ENCODE measurements at regions not wholly inside any gene's neighbourhood (a gene's known extent, or its start where the extent isn't known, plus 50 kb on each side); places are given as distances from the start of the nearest gene placed in this dataset.

DNA sequence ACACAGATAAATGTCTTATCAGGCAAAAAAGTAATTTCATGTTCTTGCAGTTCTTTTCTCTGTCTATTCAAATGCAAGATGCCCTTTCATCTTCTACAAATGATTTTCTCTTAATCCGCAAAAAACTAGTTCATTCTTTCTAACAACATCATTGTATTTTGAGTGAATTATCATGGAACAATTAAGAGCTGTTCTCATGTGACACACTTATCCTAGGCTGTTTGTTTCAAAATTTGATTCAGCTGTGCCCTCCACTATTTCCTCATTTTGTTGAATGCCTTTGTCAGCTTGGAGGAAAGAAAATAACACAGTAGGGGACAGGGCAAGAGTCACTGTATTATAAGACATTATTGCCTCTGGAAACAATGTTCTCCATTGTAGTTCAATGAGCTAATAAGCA is 396.9 kb downstream of the KCTD12 start:
- H3K9me3 ChIP-seq, result no peaks in the 10 kb centered on the region
- H3K27ac ChIP-seq, result no peak overlapping the region
- intact Hi-C loops (cut with DNase I), result no loop called here
- TF ChIP-seq, protein P1, sequence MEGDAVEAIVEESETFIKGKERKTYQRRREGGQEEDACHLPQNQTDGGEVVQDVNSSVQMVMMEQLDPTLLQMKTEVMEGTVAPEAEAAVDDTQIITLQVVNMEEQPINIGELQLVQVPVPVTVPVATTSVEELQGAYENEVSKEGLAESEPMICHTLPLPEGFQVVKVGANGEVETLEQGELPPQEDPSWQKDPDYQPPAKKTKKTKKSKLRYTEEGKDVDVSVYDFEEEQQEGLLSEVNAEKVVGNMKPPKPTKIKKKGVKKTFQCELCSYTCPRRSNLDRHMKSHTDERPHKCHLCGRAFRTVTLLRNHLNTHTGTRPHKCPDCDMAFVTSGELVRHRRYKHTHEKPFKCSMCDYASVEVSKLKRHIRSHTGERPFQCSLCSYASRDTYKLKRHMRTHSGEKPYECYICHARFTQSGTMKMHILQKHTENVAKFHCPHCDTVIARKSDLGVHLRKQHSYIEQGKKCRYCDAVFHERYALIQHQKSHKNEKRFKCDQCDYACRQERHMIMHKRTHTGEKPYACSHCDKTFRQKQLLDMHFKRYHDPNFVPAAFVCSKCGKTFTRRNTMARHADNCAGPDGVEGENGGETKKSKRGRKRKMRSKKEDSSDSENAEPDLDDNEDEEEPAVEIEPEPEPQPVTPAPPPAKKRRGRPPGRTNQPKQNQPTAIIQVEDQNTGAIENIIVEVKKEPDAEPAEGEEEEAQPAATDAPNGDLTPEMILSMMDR (IDR thresholded peaks at IDR 0.05), result no peak
- no peaks in the 10 kb centered on the region for H3K4me1 ChIP-seq
- ATAC-seq, result no peak
- no peaks in the 10 kb centered on the region for H3K27me3 ChIP-seq
- DNase-seq, result no peak
- H3K4me3 ChIP-seq, result no peak overlapping the region
- H3K36me3 ChIP-seq, result no peaks in the 10 kb centered on the region

DNA sequence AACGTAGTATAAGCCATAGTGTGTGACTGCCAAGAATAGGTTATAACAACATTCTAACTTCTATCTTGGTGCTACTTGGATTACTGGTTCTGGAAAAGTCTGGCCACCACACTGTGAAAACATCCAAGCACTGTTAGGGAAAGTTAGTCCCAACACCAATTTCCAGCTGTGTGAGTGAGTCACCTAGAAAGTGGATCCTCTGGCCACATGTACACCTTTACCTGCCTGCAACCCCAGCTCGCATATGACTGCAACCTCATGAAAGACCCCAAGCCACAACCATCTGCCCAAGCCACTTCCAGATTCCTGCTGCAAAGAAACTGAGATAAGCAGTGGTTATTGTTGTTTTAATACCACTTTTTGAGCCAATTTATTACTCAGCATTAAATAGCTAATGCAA is 404.5 kb downstream of the KCTD12 start:
- TF ChIP-seq, protein P1 (IDR thresholded peaks at IDR 0.05), result no peak
- peaks cover 5% of the 10 kb centered on the region for H3K9me3 ChIP-seq
- H3K36me3 ChIP-seq, result no peaks in the 10 kb centered on the region
- no peak for ATAC-seq
- H3K27me3 ChIP-seq, result no peaks in the 10 kb centered on the region
- DNase-seq, result no peak
- H3K4me1 ChIP-seq, result no peaks in the 10 kb centered on the region
- intact Hi-C loops (cut with DNase I), result no loop called here
- no peak overlapping the region for H3K4me3 ChIP-seq
- no peak overlapping the region for H3K27ac ChIP-seq

DNA sequence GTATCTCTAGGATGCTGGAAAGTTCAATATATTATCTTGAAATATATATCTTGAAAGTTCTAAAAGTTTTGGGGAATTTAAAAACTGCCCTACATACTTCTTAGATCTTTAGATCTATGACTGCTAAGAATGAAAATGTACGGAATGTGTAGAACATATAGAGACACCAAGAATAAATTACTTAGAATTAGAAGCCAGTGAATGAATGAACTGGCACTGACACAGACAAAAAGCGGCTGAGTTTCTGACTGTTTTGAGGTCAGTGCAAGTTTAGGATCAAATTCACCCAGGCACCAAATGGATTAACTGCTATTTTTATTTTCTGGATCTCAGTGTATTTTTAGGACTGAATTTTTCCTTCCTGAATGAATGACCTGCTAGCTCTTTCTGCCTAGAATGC is 411.2 kb downstream of the KCTD12 start:
- H3K27ac ChIP-seq, result no peak overlapping the region
- peaks cover 5% of the 10 kb centered on the region for H3K9me3 ChIP-seq
- DNase-seq (no peak), ATAC-seq (no peak)
- no peaks in the 10 kb centered on the region for H3K36me3 ChIP-seq
- no peak overlapping the region for H3K4me3 ChIP-seq
- intact Hi-C loops (cut with DNase I), result loop anchor here (10.0 kb wide), 1 partner anchor 600 kb away; no protein-coding TSS in a partner anchor
- TF ChIP-seq, protein P1 (IDR thresholded peaks at IDR 0.05), result no peak
- H3K27me3 ChIP-seq, result no peaks in the 10 kb centered on the region
- no peaks in the 10 kb centered on the region for H3K4me1 ChIP-seq

DNA sequence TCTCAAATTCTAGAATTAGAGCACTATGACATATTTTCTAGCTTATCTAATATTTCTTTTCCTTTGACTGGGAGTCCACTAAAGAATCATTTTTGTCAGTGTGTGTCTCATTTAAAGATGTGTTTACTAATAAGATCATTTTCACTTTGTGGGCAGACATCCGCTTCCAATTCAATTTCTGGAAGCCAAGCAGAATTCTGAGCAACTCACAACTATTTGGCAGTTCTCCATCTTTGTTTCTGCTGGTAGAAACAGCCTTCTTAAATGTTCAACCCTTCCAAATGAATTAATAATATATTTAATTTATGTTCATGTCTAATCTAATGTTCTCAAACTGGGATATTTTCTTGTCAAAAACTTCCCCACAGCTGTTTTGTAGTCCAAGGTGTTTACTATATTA is 411.8 kb downstream of the KCTD12 start:
- Histone ChIP-seq H3K27me3 (no peaks in the 10 kb centered on the region), H3K9me3 (peaks cover 3% of the 10 kb centered on the region), H3K4me3 (no peak overlapping the region), H3K36me3 (no peaks in the 10 kb centered on the region), H3K4me1 (no peaks in the 10 kb centered on the region), H3K27ac (peak overlapping the region; percentile 12)
- intact Hi-C loops (cut with DNase I), result loop anchor here (10.0 kb wide), 1 partner anchor 600 kb away; no protein-coding TSS in a partner anchor
- no peak for DNase-seq
- no peak for ATAC-seq
- TF ChIP-seq, protein P1 (IDR thresholded peaks at IDR 0.05), result no peak

- Histone ChIP-seq H3K27me3 (no peaks in the 10 kb centered on the region), H3K36me3 (no peaks in the 10 kb centered on the region), H3K9me3 (no peaks in the 10 kb centered on the region), H3K27ac (peak overlapping the region; percentile 12), H3K4me1 (no peaks in the 10 kb centered on the region), H3K4me3 (no peak overlapping the region)
- intact Hi-C loops (cut with DNase I), result loop anchor here (10.0 kb wide), 1 partner anchor 599 kb away; no protein-coding TSS in a partner anchor
- ATAC-seq (peak; percentile 99), DNase-seq (no peak)
- TF ChIP-seq, protein P1 (IDR thresholded peaks at IDR 0.05), result peak; percentile 86
Measured at GRCh38 chr13:76473552-76474134, 412.6 kb downstream of the KCTD12 start.
